ENCODE measurements at regions not wholly inside any gene's neighbourhood (a gene's known extent, or its start where the extent isn't known, plus 50 kb on each side); places are given as distances from the start of the nearest gene placed in this dataset.

GRCh38 chr11:130762638-130763037, 153.6 kb downstream of the SNX19 start:
- TF ChIP-seq CTCF (IDR thresholded peaks at IDR 0.05) (no peak), POLR2A (IDR thresholded peaks at IDR 0.05) (no peak)
